Osteocyte (in vitro differentiated cells): ENCODE measurements at regions not wholly inside any gene's neighbourhood (a gene's known extent, or its start where the extent isn't known, plus 50 kb on each side); places are given as distances from the start of the nearest gene placed in this dataset.
"Not testable (repeated sequence)": the region's sequence is repeated elsewhere in the genome, so short reads cannot be mapped to it uniquely, and the experiment has no call there.

ENCODE experiments used
- DNase-seq: peaks from one replicate; pipeline ENCODE4 v3.0.0; 2021; ENCODE audit warnings: mixed read lengths; ENCODE audit not compliant: unreplicated experiment; ENCODE audit errors: extremely low spot score
- H3K27ac Mint-ChIP-seq: one replicate; pipeline ENCODE4 v1.8.0; 2021; ENCODE audit warnings: mild to moderate bottlenecking, mixed read lengths; ENCODE audit not compliant: unreplicated experiment
- H3K27me3 Mint-ChIP-seq: one replicate; pipeline ENCODE4 v1.8.0; 2021; ENCODE audit warnings: mixed read lengths; ENCODE audit not compliant: unreplicated experiment
- H3K36me3 Mint-ChIP-seq: one replicate; pipeline ENCODE4 v1.8.0; 2021; ENCODE audit warnings: mixed read lengths; ENCODE audit not compliant: unreplicated experiment
- H3K4me1 Mint-ChIP-seq: one replicate; pipeline ENCODE4 v1.8.0; 2021; ENCODE audit warnings: mixed read lengths; ENCODE audit not compliant: unreplicated experiment
- H3K4me3 Mint-ChIP-seq: one replicate; pipeline ENCODE4 v1.8.0; 2021; ENCODE audit warnings: mild to moderate bottlenecking, moderate library complexity, mixed read lengths; ENCODE audit not compliant: unreplicated experiment
- H3K9me3 Mint-ChIP-seq: one replicate; pipeline ENCODE4 v1.8.0; 2021; ENCODE audit warnings: mixed read lengths; ENCODE audit not compliant: unreplicated experiment
- CTCF ChIP-seq: fragments of 200-600 bp; sonication (generic); IDR thresholded peaks from 2 replicates; pipeline ENCODE4 v1.5.0; 2021; ENCODE audit warnings: antibody characterized with exemption, mild to moderate bottlenecking, moderate library complexity

- Mint-ChIP-seq H3K36me3 (no peaks in the 10 kb centered on the region), H3K27me3 (no peaks in the 10 kb centered on the region), H3K4me3 (no peak overlapping the region), H3K4me1 (no peaks in the 10 kb centered on the region), H3K9me3 (peaks cover 16% of the 10 kb centered on the region), H3K27ac (no peak overlapping the region)
- no peak for DNase-seq
- TF ChIP-seq CTCF = no peak
Measured at GRCh38 chr14:66268802-66269334, 217.3 kb upstream of the CCDC196 start.

- no peak for DNase-seq
- Mint-ChIP-seq H3K27ac (no peak overlapping the region), H3K4me3 (no peak overlapping the region), H3K27me3 (no peaks in the 10 kb centered on the region), H3K9me3 (peaks cover 24% of the 10 kb centered on the region), H3K36me3 (no peaks in the 10 kb centered on the region), H3K4me1 (no peaks in the 10 kb centered on the region)
- no peak for TF ChIP-seq CTCF
Measured at GRCh38 chr14:66272221-66272620, 213.9 kb upstream of the CCDC196 start.

DNA sequence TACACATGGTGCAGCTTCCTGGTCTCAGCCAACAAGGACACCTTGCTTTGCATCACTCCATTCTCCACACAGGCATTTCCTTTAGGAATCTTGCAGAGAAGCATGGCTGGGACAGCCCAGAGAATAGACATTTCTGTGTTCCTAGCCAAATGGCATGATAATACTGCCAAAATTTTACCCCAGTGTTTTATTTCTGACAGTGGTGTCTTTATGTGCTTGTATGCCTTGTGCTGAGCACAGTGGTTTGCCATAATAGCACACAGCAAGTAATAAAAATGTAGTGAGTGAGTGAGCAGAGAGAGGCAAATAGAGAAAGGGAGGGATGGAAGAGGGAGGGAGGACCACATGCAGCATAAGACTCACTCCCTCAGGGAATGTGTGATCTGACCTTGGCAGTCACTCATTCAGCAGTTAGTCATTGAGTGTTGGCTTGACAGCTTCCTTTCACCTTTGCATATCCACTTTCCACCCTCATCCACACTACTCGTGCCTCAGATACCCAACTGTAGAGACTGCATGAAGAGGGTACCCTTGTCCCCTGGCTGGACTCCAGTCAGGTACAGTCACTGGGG is 212.8 kb upstream of the CCDC196 start:
- H3K9me3 Mint-ChIP-seq = peaks cover 20% of the 10 kb centered on the region
- TF ChIP-seq CTCF = no peak
- DNase-seq = no peak
- H3K4me1 Mint-ChIP-seq = no peaks in the 10 kb centered on the region
- no peak overlapping the region for H3K4me3 Mint-ChIP-seq
- no peaks in the 10 kb centered on the region for H3K36me3 Mint-ChIP-seq
- no peak overlapping the region for H3K27ac Mint-ChIP-seq
- no peaks in the 10 kb centered on the region for H3K27me3 Mint-ChIP-seq

- H3K36me3 Mint-ChIP-seq, H3K4me1 Mint-ChIP-seq, H3K4me3 Mint-ChIP-seq, H3K27ac Mint-ChIP-seq, H3K27me3 Mint-ChIP-seq, DNase-seq: not testable (repeated sequence)
- peaks cover 36% of the 10 kb centered on the region for H3K9me3 Mint-ChIP-seq
Measured at GRCh38 chr14:66278418-66278817, 207.8 kb upstream of the CCDC196 start.

DNA sequence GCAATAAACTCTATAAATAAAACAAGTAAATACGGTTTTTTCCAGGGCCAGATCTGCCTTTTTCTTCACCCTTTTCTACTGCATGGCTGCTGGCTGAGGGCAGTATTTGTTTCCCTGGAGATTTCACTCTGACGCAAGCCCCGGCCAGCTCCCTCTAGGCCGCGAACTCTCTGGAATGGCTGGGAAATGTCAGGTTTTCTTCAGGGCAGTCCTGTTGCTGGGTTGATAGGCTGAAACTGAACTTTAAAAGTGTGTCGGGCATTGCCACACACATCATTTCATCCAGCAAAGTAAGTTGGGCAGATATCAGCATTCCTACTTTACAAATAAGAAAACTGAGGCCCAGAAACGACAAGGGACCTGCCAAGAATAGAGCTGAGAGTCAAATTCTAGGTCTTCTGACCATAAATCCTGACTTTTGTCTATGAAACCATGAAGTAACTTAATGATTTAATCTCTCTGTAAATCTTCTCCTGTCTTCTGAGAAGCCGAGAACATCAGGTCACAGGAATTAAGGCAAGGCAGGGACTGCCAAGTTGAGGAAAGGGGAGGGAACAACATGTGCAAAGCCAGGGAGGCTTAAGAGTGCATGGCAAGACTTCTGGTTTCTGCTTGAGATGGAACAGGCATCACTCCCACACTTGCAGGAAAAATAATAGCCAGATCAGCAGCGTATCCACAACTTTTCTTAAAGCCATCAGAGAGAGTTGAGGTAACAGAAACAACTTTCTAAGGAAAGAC is 205.0 kb upstream of the CCDC196 start:
- TF ChIP-seq CTCF = no peak
- Mint-ChIP-seq H3K4me3 (no peak overlapping the region), H3K27me3 (no peaks in the 10 kb centered on the region), H3K4me1 (no peaks in the 10 kb centered on the region), H3K27ac (no peak overlapping the region), H3K9me3 (peaks cover 40% of the 10 kb centered on the region), H3K36me3 (no peaks in the 10 kb centered on the region)
- DNase-seq = no peak
